Astrocyte of the hippocampus (primary cell): ENCODE measurements at regions not wholly inside any gene's neighbourhood (a gene's known extent, or its start where the extent isn't known, plus 50 kb on each side); places are given as distances from the start of the nearest gene placed in this dataset.

Source experiments
- DNase-seq: peaks from one replicate; pipeline ENCODE4 v3.0.0; 2011; ENCODE audit warnings: low read depth, low spot score

GRCh38 chr12:130017591-130018449 is 114.0 kb upstream of the TMEM132D start:
- peak; percentile 3 for DNase-seq

DNA sequence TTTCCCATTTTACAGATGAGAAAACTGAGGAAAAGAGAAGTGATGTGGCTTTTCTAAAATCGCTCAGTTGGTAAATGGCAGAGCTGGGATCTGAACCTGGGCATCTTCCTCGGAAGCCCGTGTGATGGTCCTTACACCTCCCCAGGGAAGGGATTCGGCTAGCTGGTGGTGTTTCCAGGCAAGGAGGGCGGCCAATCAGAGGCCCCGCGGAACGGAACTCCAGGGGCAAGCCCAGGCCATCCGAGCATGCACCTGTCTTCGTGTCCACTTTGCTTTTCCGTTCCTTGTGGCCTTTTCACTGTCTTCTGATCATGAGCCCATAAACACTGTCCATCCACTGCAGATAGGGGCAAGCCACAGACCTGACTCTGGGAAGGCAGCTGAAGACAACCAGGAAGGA is 114.8 kb upstream of the TMEM132D start:
- no peak for DNase-seq

DNA sequence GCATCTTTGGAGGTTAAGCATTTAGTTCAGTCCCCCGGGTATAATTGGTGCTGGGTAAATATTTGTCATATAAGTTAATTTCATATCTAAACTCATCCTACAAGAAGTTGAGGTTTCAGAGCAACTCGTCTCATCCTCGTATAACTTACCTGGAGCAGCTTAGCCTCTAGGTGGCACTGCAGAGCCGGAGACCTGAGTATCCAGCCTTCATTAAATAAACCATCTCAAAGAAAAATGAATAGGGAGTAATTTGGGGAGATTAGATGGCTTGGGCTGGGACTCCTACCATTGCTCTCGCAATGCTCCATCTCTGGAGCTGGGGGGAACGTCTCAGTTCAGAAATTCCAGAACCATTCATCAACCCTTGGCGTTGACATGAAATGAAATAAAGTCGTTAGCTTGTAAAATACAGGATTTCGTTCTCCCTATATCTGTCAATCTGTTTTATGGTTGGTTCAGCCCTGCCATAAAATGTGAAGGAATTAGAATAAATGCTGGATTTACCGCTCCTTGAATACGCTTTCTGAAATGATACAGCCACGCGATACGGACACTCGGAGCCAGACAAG is 122.9 kb upstream of the TMEM132D start:
- peak; percentile 35 for DNase-seq

DNA sequence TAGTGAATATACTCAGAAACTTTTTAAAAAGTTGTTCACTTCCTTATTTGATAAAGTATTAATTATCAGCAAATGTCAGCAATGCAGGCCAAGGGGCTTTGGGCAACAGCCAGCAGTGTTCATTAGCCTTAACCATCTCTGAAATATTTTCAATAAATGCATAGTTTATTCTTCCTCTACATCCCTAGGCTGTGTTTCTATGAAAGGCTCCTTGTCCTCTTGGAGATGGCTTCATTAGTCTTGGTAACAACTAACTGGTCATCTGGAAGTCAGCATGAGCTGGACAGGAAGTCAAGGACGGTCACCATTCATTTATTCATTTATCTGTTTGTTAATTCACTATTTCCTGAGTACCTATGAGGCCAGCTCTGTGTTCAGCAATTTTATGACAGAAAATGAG is 124.0 kb upstream of the TMEM132D start:
- no peak for DNase-seq

DNA sequence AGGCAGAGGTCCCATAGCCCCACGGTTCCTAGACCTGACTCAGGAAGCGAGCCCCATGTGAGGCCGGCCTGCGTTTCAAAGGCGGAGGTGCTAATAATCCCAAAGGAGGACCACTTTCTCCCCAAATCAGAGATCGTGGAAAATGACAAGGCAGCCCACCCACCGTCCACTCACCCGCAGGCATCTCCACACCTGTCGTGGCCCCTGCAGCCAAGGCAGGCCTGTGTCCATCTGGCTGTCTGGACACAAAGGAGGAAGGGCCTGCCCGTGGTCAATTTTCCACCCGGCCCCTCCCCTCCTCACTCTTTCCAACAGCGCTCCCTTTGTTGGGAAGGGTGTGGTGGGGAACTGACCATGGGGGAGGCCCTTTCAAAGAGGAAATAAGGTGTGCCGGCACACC is 125.3 kb upstream of the TMEM132D start:
- DNase-seq, result no peak

- DNase-seq, result no peak
Measured at GRCh38 chr12:130031041-130031440, 127.2 kb upstream of the TMEM132D start.

DNA sequence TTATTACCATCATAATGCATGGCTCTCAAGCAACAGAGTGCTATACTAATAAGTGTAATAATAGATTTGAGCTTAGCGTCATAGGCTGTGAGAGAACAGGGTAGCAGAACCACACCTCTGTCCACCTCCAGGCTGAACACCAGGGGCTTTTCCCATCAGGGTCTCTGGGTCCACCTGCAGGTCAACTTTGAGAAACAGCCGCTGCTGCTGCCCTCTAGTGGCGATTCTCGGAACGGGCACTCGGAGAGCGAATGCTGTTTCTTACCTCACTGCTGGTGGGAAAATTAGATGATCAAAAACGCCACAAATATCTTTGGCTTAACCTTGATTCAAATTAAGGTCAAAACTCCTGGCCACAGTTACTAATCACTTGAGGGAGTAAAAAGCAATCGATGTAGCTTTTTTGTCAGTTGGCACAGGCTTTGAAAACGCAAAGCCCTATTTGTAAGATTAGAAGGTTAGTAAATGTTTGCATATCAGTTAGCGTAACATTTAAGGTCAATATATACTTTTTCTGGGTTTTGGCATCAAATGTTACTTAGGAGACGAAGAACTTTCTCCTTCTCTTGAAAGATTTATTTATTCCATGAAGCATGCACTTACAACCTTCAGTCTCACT is 127.9 kb upstream of the TMEM132D start:
- DNase-seq, result peak; percentile 61

GRCh38 chr12:130041983-130042812 is 120.1 kb upstream of the FZD10 start:
- DNase-seq, result peak; percentile 11

DNA sequence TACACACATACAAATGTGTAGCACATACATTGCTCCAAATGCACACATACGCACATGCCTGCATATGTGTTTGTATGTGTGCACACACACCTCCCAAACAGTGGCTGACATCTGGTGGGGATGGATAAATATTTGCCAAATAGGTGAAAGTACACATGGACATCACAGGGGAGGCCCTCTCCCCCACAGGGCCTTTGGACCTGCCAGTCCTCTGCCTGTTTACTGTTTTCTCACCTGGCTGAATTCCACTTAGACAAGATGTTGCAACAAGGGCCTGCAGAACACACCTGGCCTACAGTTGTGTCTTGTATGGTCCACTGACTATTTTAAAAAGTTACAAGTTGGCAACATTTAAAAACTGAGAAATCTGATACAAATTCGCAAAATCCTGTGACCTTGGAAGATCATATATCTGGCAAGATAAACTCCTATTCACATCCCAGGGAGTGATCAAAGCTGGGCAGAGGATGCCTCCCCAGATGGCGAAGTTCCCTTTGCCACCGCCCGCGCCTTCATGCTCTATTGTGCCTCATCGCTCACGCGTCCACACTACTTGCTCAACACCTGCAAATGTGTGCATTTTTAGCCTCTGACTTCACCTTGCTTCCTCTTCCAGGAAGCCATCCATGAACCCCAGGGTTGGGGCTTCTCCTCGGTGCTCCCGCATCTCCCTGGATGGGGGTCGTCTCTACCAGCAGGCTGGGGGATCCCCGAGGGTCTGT is 118.4 kb upstream of the FZD10 start:
- no peak for DNase-seq

- peak; percentile 15 for DNase-seq
Measured at GRCh38 chr12:130044991-130045621, 117.2 kb upstream of the FZD10 start.

DNA sequence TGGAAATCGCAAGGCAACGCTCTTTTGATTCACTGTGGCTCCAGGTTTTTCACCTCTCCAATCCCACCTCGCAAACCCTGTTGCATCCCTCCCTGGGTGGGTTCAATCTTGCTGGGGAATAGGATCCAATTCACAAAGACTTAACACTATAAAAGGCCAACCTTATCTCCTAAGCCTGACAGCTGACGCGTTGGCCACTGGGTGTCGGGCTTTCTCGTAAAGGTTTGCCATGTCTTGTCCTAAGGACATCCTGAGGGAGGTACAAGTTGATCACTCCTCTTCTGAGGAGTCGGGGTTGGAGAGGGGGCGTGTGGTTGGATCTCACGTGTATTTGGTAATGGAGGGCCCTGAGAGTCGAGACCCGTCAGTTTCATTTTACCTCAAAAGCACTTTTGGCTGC is 112.6 kb upstream of the FZD10 start:
- no peak for DNase-seq

DNA sequence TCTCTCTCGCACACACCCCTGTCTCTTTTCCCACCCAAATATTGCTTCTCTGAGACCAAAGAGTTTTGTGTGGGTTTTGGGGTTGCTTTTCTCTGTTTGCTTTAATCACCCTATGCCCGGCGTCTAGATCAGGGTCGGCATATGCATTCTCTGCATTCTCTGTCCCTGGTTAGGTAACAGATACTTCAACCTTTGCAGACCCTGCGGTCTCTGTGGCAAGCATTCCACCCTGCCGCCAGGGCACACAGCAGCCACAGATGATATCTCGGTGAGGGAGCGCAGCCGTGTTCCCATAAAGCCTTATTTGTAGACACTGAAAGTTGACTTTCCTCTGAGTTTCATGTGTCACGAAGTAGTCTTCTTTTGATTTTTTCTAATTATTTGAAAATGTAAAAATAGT is 110.4 kb upstream of the FZD10 start:
- DNase-seq, result no peak

GRCh38 chr12:130053651-130054069 is 108.6 kb upstream of the FZD10 start:
- DNase-seq, result no peak

DNA sequence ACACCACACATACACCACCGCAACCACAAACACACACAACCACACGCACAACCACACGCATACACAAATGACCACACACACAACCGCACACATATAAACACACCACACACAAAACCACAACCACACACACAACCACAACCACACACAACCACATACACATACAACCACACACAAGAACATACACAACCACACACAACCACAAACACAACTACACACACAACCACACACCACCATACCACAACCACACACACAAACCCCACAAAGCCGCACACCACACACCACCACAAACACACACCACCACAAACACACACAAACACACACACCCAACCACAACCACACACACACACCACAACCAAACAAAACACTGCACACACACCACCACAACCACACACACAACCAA is 107.5 kb upstream of the FZD10 start:
- no peak for DNase-seq

DNA sequence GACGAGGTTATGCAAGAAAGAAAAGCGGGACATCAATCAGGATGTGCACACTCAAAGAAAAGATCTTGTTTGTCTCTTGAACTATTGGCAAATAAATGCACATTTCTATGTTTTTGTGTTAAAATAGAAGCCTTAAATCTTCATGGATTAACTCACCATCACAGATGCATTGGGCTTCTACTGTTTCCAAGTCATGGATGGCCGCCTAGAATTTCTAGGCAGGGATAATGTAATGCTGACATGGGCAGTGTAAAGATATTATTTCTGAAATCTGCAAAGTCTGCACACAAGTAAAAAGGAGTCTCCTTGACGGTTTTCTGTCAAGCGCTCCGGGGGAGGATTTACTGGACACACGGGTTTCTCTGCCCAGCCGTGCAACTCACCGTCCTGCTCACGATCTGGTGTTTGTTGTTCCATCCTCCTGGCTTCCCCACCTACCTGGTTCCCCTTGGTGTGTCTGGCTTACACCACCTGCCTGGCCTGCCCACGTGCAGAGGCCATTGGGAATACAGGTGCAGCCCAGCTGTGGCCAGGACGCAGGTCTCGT is 103.3 kb upstream of the FZD10 start:
- no peak for DNase-seq

- DNase-seq, result no peak
Measured at GRCh38 chr12:130063866-130064265, 98.4 kb upstream of the FZD10 start.

DNA sequence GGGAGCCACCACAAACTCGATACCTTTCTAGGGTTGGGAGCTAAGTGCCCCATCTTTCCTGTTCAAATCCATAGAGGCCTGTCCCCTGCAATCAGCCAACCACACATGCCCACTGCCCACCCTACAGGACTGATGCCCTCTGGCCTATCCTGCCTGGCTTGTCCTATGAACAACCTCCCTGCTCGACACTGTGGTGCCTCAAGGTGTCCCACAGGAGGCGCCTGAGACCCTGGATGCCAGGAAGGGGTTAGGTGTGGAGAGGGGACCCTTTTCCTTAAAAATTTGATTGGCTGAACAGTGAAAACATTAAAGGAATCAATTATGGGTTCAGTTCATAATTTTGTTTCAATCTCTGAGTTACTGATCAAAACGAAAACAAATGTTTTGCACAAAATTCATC is 97.3 kb upstream of the FZD10 start:
- no peak for DNase-seq

- DNase-seq, result no peak
Measured at GRCh38 chr12:130066742-130067141, 95.5 kb upstream of the FZD10 start.

DNA sequence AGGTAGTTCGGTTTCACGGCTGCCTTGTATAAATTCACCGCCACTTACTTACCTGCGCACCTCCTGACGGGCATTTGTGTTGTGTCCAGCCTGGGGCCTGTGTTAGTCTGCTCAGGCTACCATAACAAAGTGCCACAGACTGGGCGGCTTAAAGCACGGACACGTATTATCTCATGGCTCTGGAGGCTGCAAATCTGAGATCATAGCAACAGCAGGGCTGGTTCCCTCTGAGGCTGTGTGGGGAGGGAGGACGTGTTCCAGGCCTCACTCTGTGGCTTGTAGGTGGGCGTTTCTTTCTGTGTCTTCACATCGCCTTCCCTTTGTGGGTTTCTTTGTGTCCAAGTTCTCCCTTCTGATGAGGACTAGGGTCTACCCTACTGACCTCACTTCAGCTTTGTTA is 93.5 kb upstream of the FZD10 start:
- DNase-seq, result no peak

DNA sequence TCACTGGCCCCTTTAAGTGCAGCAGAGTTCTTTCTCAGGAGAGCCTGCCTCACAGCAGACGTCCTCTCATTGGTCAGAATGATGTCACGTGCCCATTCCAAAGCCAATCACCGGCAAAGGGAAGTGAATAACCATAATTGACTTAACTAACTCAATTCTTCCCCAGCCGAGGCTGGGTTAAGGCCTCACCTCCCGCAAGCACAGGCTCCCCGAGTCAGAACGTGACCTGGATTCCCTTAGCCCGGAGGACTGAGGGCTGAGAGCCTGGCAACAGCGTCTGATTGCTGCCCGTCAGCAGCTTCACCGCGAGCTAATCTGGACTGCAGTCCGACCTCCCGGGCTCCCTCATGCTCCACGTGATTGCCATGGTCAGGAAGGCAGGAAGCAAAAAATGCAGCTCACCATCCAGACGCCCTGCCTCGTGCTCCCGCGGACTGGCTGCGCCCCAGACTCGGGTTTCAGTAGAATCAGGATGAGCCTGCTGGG is 92.1 kb upstream of the FZD10 start:
- no peak for DNase-seq
